Upper lobe of left lung (tissue), 6 donors: ENCODE measurements at regions not wholly inside any gene's neighbourhood (a gene's known extent, or its start where the extent isn't known, plus 50 kb on each side); places are given as distances from the start of the nearest gene placed in this dataset.

Experiments used
- ATAC-seq, 2 donors: fragments of 200-7000 bp; cut with Tn5 transposase; one replicate each; pipeline ENCODE4 v1.9.1; 2022; ENCODE audit warnings: mild to moderate bottlenecking in 2 of 2, moderate library complexity in 2 of 2; ENCODE audit not compliant: low FRiP score in 2 of 2
- DNase-seq, 2 donors: peaks; one replicate each; pipeline ENCODE4 v3.0.0-alpha.2; 2019 to 2020
- H3K27ac ChIP-seq, 4 donors: fragments of 200-600 bp; sonication (generic); one replicate each; pipeline ENCODE4 v1.5.1; 2016 to 2019
- H3K27me3 ChIP-seq, 4 donors: fragments of 200-600 bp; sonication (generic); one replicate each; pipeline ENCODE4 v1.5.1; 2017 to 2019
- H3K36me3 ChIP-seq, 4 donors: fragments of 200-600 bp; sonication (generic); one replicate each; pipeline ENCODE4 v1.5.1; 2016 to 2019
- H3K4me1 ChIP-seq, 4 donors: fragments of 200-600 bp; sonication (generic); one replicate each; pipeline ENCODE4 v1.5.1; 2018 to 2019
- H3K4me3 ChIP-seq, 4 donors: fragments of 200-600 bp; sonication (generic); one replicate each; pipeline ENCODE4 v1.5.1; 2017 to 2019; ENCODE audit warnings: mild to moderate bottlenecking in 2 of 4, moderate library complexity in 1 of 4
- H3K9me3 ChIP-seq, 4 donors: fragments of 200-600 bp; sonication (generic); one replicate each; pipeline ENCODE4 v1.5.1; 2018 to 2019
- EP300 ChIP-seq, 4 donors: sonication (generic); formaldehyde crosslinking; IDR thresholded peaks; one replicate each; pipeline ENCODE4 v1.5.1; 2017; ENCODE audit warnings: antibody characterized with exemption in 4 of 4, control low read depth in 2 of 4
- POLR2A ChIP-seq, 4 donors: fragments of 450-650 bp; IDR thresholded peaks; one replicate each; pipeline ENCODE4 v1.5.1; 2016 to 2017; ENCODE audit warnings: antibody characterized with exemption in 4 of 4, mild to moderate bottlenecking in 2 of 4
- POLR2AphosphoS5 ChIP-seq, 2 donors: sonication (generic); formaldehyde crosslinking; IDR thresholded peaks; one replicate each; pipeline ENCODE4 v1.5.1; 2017; ENCODE audit warnings: antibody characterized with exemption in 2 of 2
- WGBS, 2 donors: methylation state at CpG; one replicate each; pipeline ENCODE4 v1.1.5; 2017 to 2018; 5-methylcytosine and 5-hydroxymethylcytosine counted together
- TF ChIP-seq, protein P1 (sequence below), 6 experiments: fragments of 450-650 bp in 4 of 6; fragments of 200-600 bp in 2 of 6; sonication (generic) in 2 of 6; IDR thresholded peaks; one replicate each; pipeline ENCODE4 v1.5.1; 2016 to 2019; ENCODE audit warnings: antibody characterized with exemption in 6 of 6
- donor health status: DM: no; HTN: no; CAD: no; lungs with moderate emphysema.
- donor health status: DM: no; HTN: yes; CAD: no; lungs with severe emphysema.

GRCh38 chr10:117461766-117462423 is 80.7 kb upstream of the EMX2 start:
- TF ChIP-seq, protein P1, sequence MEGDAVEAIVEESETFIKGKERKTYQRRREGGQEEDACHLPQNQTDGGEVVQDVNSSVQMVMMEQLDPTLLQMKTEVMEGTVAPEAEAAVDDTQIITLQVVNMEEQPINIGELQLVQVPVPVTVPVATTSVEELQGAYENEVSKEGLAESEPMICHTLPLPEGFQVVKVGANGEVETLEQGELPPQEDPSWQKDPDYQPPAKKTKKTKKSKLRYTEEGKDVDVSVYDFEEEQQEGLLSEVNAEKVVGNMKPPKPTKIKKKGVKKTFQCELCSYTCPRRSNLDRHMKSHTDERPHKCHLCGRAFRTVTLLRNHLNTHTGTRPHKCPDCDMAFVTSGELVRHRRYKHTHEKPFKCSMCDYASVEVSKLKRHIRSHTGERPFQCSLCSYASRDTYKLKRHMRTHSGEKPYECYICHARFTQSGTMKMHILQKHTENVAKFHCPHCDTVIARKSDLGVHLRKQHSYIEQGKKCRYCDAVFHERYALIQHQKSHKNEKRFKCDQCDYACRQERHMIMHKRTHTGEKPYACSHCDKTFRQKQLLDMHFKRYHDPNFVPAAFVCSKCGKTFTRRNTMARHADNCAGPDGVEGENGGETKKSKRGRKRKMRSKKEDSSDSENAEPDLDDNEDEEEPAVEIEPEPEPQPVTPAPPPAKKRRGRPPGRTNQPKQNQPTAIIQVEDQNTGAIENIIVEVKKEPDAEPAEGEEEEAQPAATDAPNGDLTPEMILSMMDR (IDR thresholded peaks at IDR 0.05): no peak
- TF ChIP-seq POLR2A (IDR thresholded peaks at IDR 0.05) (no peak), POLR2AphosphoS5 (IDR thresholded peaks at IDR 0.05) (no peak), EP300 (IDR thresholded peaks at IDR 0.05) (no peak)
- ATAC-seq: peak in 1 of 2 donors; percentile 85
- no peak overlapping the region for H3K27ac ChIP-seq

GRCh38 chr10:117460846-117461765 is 81.4 kb upstream of the EMX2 start:
- 85 to 91% methylated on average over 7 of the region's 7 CpGs for WGBS, 2 donors
- H3K27me3 ChIP-seq: no peaks in the 10 kb centered on the region
- no peaks in the 10 kb centered on the region for H3K36me3 ChIP-seq
- H3K4me3 ChIP-seq: no peak overlapping the region
- no peaks in the 10 kb centered on the region for H3K4me1 ChIP-seq
- DNase-seq: no peak
- no peak overlapping the region for H3K27ac ChIP-seq
- TF ChIP-seq EP300 (IDR thresholded peaks at IDR 0.05) (no peak), POLR2A (IDR thresholded peaks at IDR 0.05) (no peak), POLR2AphosphoS5 (IDR thresholded peaks at IDR 0.05) (no peak)
- TF ChIP-seq, protein P1 (IDR thresholded peaks at IDR 0.05): no peak
- peak in 1 of 2 donors; percentile 6 for ATAC-seq
- H3K9me3 ChIP-seq: peaks cover 0 to 6% (median 2%) of the 10 kb centered on the region in 4 donors

More at GRCh38 chr10:117461766-117462423, 80.7 kb upstream of the EMX2 start:
- peak in 1 of 2 donors; percentile 41 for DNase-seq
- peaks cover 0 to 6% (median 2%) of the 10 kb centered on the region in 4 donors for H3K9me3 ChIP-seq
- H3K4me1 ChIP-seq: no peaks in the 10 kb centered on the region
- no peaks in the 10 kb centered on the region for H3K27me3 ChIP-seq
- H3K4me3 ChIP-seq: no peak overlapping the region
- H3K36me3 ChIP-seq: no peaks in the 10 kb centered on the region
- 72 to 76% methylated on average over 7 of the region's 7 CpGs for WGBS, 2 donors

GRCh38 chr10:117458571-117458970 is 83.3 kb upstream of the PDZD8 start:
- WGBS, 2 donors: 33 to 44% methylated on average over 4 of the region's 4 CpGs
- Histone ChIP-seq H3K9me3 (peaks cover 0 to 5% (median 2%) of the 10 kb centered on the region in 4 donors), H3K4me3 (no peak overlapping the region), H3K27ac (no peak overlapping the region), H3K36me3 (no peaks in the 10 kb centered on the region), H3K4me1 (no peaks in the 10 kb centered on the region), H3K27me3 (no peaks in the 10 kb centered on the region)
- no peak for DNase-seq
- TF ChIP-seq EP300 (IDR thresholded peaks at IDR 0.05) (no peak), POLR2A (IDR thresholded peaks at IDR 0.05) (no peak), POLR2AphosphoS5 (IDR thresholded peaks at IDR 0.05) (no peak)
- TF ChIP-seq, protein P1 (IDR thresholded peaks at IDR 0.05): no peak
- ATAC-seq: no peak

DNA sequence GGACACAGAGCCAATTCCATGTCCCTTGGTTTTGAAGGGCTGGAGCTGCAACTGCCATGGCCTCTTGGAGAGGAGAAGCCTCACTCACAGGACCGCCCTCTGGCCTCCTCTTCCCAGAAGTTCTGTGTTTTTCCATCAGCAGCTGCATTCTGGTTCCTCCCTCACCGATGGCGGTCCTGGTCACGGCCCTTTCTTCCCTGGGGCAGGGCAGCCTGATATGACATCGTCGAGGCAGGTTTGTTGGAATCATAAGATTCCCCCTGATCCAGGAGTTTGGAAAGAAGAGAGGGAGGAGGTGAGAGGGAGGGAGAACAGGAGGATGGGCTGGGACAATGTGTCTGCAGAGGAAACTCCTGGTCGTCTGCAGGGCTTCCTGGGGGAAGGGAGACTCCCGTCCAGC is 82.7 kb upstream of the PDZD8 start:
- 69 to 71% methylated on average over 8 of the region's 8 CpGs for WGBS, 2 donors
- no peak for ATAC-seq

DNA sequence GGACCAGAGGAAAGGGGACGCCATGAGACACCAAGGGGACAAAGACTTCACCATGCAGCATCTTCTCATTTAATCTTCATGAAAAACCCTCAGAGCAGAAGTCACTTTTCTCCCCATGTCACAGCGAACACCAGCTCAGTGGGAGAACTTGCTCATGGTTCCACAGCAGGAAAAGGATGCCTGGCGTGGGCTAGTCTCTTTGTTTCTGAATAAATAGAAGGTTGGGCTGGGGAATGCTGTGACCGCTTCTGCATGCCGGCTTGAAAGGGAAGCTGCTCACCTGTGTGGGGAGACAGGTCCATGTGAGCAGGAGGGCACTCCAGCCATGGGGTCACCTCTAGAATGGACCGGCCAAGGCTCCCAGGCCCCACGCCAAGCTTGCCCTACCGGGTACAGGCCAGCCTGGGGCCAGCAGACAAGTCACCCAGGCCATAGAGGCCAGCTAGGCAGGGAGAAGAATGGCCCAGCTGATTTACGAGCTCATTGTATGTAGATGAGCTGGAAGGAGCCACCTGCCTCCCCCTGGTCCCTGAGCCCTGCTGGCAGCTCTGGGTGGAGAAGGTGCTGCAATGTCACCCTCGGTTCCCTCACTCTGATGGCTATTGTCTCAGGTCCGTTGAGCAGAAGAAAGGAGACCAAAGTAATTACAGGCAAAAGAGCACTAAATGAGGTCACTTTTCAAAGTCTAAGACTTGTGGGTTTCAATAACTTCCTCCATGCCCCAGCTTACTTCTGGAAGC is 82.0 kb upstream of the PDZD8 start:
- TF ChIP-seq POLR2A (IDR thresholded peaks at IDR 0.05) (no peak), POLR2AphosphoS5 (IDR thresholded peaks at IDR 0.05) (no peak), EP300 (IDR thresholded peaks at IDR 0.05) (no peak)
- TF ChIP-seq, protein P1 (IDR thresholded peaks at IDR 0.05): no peak
- no peaks in the 10 kb centered on the region for H3K9me3 ChIP-seq
- 55 to 58% methylated on average over 8 to 10 of the region's 11 CpGs for WGBS, 2 donors
- no peaks in the 10 kb centered on the region for H3K4me1 ChIP-seq
- no peaks in the 10 kb centered on the region for H3K36me3 ChIP-seq
- no peak for ATAC-seq
- DNase-seq: no peak
- no peaks in the 10 kb centered on the region for H3K27me3 ChIP-seq
- no peak overlapping the region for H3K27ac ChIP-seq
- H3K4me3 ChIP-seq: no peak overlapping the region

More for the DNA sequence above, 82.7 kb upstream of the PDZD8 start:
- no peaks in the 10 kb centered on the region for H3K27me3 ChIP-seq
- H3K27ac ChIP-seq: no peak overlapping the region
- no peak overlapping the region for H3K4me3 ChIP-seq
- H3K4me1 ChIP-seq: no peaks in the 10 kb centered on the region
- DNase-seq: no peak
- TF ChIP-seq POLR2AphosphoS5 (IDR thresholded peaks at IDR 0.05): no peak
- TF ChIP-seq POLR2A (IDR thresholded peaks at IDR 0.05): no peak
- H3K36me3 ChIP-seq: no peaks in the 10 kb centered on the region
- no peaks in the 10 kb centered on the region for H3K9me3 ChIP-seq
